GM21447 (cell line): ENCODE measurements at regions not wholly inside any gene's neighbourhood (a gene's known extent, or its start where the extent isn't known, plus 50 kb on each side); places are given as distances from the start of the nearest gene placed in this dataset.

Experiments used
- ATAC-seq: cut with Tn5 transposase; IDR thresholded peaks from one replicate; pipeline ENCODE4 v1.9.1; 2021; ENCODE audit not compliant: unreplicated experiment

GRCh38 chr3:72496051-72496670 lies 352.1 kb downstream of the SHQ1 start:
- ATAC-seq, result no peak

- no peak for ATAC-seq
Observed at GRCh38 chr3:72494626-72495025, 353.6 kb downstream of the SHQ1 start.

GRCh38 chr3:72494130-72494529 lies 354.1 kb downstream of the SHQ1 start:
- no peak for ATAC-seq

DNA sequence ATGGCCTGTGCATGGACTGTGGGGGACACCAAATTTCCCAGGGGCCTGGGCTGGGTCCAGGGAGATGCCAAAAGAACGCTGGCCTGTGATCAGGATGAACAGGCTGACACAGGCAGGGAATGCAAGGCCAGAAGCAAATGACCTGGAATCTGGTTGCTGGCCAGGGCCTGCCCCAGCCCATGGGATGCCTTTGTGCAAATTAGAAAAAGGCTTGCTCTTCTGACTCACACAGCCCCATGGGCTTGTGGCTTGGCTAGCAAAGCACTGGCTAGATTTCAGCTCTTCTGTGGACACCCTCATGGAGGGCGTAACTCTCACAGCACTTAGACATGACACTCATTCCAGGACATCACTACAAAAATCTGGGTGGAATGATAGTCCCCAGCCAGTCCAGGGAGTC lies 356.0 kb downstream of the SHQ1 start:
- no peak for ATAC-seq

- no peak for ATAC-seq
Observed at GRCh38 chr3:72490688-72491435, 357.4 kb downstream of the SHQ1 start.

DNA sequence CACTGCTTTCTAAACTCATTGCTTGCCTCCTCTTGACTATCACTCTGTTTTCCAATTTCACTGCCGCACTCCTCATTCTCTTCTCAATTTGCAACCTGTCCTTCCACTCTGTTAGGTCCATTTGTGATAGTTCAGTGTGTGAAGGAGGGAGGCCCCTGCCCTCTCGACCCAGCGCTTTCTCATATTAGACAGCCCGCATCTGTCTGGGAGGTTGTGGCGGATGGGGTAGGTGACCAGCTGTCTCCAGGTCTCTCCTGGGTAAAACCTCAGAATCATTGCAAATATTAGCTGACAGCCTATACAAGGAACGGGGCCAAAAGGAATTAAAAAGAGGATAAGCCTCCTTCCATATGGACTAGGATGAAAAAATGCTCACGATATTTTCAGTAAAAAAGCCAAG lies 358.3 kb downstream of the SHQ1 start:
- no peak for ATAC-seq

- ATAC-seq, result no peak
Observed at GRCh38 chr3:72488738-72489035, 359.6 kb downstream of the SHQ1 start.

DNA sequence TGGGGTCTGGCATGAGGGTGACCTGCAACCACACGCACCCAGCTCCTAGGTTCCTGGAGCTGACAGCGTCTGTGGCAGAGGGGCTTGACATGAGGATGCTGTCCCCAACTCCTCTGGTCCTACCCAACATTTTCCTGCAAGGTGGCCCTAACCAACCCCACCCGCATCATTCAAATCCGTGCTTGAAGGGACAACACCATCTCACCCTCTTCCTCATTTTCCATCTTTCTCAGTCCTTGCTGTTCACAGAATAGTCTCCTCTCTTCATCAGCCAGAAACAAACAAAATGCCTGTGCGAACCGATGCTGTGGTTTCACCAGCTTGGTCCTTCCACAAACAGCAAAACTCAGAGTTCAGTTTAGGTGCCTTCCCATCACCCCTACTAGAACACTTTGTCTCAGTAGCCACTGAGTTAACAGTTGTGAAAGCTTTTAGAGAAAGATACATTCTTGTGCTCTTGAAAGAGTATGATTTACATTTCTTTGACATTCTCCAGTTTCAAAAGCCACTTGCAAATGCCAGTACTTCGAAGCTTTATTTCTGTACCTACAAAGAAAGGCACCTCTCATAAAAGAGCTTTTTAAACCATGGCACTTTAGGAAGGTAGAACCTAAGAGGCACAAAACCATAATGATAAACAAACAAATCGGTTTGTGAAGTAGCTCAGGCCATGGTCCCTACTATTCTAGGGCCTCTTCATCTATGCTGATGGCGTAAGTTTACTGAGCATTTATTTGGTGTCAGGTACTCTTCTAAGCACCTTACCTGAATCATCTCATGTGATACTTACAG lies 360.1 kb downstream of the SHQ1 start:
- ATAC-seq, result no peak

DNA sequence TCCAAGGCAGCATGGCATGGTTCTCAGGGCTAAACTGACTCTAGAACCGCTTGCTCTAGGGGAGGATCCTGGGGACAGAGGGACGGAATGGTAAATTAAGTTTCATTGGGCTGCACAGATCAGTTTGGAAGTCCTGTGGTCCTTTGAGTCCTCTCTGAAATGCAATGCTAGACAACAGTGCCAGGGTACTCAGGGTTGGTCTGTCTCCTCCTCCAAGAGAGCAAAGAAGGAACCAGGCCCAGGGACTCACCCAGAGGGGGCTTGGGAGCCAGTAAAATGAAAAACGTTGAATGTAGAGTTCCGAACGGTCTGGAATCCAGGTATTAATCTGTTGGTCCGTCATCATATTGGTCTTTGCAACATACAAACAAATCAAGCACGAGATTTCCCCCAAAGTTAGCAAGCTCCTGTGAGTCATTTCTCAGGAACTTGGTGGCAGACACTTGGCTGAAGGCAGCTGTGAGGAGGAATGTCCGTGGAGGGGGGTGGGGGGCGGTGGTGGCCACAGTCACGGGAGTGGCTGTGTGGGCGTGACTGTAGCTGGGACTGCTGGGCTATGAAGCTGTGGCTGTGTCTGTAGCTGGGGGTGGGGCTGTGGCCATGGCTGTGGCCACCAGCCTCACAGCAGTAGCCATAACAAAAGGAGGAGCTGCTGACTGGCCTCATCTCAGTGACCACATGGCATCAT lies 361.0 kb downstream of the SHQ1 start:
- no peak for ATAC-seq

DNA sequence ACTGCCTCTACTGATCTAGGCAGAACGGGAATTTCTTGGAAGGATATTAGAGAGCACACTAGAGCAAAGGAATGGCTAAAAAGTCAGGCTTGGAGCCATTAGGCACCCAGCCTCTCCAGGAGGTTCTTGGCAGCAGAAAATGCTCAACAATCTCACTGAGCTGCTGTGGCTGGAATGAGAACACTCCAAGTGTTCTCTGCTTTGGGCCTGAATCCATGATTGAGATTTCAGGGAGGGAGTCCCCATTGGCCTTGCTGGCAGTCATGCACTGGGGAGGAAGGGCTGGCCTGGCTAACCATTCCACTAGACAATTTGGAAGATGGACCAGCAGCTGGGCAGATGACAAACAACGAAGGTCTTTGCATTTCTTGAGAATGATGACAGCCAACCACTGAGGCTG lies 362.6 kb downstream of the SHQ1 start:
- no peak for ATAC-seq

DNA sequence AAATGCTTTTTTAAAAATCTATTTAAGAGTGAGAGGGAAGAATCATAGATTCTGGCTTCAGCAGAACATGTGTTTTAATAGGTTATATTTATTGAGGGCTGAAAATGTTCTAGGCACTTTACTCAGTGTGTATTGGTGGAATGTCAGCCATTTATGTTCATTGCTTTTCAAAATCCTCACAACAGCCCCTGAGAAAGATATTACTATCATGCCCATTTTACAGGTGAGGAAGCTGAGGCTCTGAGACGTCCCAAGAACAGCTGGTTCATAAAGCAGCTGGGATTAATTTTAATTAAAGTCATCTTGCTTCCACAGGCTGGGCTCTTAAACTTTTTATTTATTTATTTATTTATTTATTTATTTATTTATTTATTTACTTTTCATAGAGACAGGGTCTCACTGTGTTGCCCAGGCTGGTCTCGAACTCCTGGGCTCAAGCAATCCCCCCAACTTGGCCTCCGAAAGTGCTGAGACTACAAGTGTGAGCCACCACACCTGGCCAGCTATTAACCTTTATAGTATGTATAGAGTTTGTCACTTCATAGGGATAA lies 364.6 kb downstream of the SHQ1 start:
- no peak for ATAC-seq

DNA sequence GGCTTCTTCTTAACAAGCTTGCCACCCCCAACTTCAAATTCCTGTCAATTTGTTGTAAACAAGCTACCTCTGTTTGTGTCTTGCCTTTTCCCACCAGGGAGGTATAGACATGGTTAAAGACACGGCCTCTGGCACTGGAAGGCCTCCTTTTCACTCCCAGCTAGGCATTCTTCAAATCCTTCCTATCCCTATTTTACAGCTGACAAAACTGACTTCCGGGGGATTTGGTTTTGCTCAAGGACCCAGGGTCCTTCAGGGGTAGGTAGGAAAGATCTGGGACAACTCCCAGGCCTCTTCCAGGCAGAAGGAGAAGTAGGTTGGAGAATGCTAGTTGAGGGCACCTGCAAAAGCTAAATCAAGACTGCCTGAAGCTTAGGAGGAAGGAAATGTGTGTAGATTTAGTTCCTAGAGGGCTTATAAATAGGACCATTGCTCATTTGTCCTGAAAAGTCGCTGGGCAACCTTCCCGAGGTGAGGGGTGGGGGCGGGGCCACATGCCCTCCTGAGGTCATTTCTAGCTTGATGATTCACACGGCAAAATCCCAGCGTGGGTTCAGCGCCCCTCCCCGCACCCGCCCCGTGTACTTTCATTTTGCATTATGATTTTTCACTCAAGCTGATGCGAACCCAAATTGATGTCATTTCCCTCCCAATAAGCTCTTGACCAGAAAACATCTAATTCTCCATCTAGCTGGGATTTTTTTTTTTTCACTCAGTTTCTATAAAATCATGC lies 365.5 kb downstream of the SHQ1 start:
- ATAC-seq, result no peak

DNA sequence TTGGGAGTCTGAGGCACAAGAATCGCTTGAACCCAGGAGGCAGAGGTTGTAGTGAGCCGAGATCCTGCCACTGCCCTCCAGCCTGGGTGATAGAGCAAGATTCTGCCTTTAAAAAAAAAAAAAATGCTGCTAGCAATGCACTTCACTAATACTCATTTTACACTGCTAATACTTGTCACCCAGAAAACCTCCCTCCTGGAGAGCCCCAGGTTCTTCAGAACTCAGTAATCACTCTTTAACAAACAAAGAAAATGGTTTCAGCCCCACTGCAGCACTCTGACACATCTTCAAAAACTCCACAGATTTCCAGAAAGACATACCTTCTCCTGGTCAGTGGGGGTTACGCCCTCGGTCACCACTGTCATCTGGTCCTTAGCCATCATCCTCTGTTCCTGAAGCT lies 366.7 kb downstream of the SHQ1 start:
- no peak for ATAC-seq

DNA sequence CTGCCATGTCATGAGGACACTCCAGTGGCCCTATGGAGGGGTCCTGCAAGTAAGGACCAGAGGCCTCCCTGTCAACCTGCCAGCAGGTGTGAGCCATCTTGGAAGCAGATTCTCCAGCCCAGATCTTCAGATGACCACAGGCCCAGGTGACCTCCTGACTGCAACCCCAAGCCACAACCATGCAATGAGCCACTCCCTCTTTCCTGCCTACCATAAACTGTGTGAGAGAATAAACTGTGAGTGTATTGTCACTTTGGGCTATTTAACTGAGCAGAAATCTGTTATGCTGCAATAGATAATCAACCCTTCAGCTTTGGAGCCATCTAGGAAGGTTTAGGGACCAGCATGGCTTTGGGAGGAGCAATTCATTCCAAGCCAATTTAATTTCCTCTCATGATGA lies 367.9 kb downstream of the SHQ1 start:
- ATAC-seq, result no peak

DNA sequence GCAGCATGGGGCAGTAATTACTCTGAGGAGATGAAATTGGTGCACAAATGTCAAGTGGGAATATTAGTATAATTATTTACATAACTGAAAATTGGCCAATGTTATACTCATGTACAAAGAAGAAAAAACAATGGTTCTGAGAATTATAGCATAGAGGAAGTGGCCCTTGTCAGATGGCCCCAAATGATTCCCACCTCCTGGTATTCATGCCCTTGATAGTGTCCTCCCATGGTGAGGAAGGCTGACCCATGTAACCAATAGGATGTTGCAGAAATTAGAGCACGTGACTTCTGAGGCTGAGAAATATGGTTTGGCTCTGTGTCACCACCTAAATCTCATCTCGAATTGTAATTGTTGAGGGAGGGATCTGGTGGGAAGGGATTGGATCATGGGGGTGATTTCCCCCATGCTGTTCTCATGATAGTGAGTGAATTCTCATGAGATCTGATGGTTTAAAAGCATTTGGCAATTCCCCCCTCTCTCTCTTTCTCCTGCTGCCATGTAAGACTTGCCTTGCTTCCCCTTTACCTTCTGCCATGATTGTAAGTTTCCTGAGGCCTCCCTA lies 368.5 kb downstream of the SHQ1 start:
- no peak for ATAC-seq

DNA sequence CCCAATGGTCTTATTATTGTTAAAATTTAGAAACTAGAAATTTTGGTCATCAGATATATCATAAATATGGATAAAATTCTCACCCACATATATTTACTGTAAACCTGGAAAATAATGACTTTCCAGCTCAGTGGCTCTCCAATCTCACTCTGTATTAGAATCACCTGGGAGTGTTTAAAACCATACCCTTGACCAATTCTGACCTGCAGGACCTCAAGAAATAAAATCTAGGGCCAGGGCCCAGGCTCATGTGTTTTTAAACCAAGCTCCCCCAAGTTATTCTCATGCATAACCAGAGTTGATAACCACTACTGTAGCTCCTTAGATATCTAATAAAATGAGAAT lies 372.1 kb downstream of the SHQ1 start:
- ATAC-seq, result no peak

DNA sequence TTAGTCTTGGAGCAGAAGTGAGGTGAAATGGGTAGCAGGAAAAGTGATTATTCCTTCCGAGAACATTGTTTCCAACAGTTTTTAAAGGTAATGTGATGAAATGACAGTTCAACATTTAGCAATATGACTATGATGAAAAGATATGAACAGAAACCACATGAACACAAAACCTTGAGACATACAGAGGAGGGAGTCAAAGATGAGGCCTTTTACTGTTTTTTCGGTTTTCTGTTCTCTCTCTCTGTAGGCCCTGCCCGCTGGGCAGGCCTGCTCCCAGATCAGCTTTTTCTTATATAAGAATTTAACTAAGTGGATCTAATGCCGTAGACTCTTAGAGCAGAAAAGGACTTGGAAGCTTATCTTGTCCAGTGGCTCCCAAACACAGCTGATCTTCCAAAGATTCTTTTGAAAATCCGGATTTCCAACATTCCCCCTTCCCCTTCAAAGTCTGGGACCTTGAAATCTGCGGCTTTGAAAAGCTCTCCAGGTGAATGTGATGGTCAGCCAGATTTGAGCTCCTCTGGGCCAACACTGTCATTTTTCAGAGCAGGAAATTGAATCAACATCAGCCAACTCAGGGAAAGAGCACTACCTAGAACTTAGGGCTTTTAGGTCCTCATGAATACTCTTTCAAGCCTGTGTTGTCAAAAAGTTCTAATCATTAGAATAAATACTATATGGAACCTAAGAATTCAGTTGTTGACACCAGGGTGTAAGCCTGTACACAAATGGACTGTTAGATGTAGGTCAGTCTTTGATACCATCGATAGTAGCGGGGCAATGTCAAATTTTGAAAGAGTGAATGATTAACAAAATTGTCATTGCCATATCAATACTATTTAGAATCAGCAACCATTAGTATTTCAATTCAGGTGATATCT lies 372.7 kb downstream of the SHQ1 start:
- no peak for ATAC-seq

- ATAC-seq, result no peak
Observed at GRCh38 chr3:72474775-72475174, 373.5 kb downstream of the SHQ1 start.

GRCh38 chr3:72473156-72473555 lies 375.1 kb downstream of the SHQ1 start:
- peak; percentile 92 for ATAC-seq
